ENCODE measurements at regions not wholly inside any gene's neighbourhood (a gene's known extent, or its start where the extent isn't known, plus 50 kb on each side); places are given as distances from the start of the nearest gene placed in this dataset.

DNA sequence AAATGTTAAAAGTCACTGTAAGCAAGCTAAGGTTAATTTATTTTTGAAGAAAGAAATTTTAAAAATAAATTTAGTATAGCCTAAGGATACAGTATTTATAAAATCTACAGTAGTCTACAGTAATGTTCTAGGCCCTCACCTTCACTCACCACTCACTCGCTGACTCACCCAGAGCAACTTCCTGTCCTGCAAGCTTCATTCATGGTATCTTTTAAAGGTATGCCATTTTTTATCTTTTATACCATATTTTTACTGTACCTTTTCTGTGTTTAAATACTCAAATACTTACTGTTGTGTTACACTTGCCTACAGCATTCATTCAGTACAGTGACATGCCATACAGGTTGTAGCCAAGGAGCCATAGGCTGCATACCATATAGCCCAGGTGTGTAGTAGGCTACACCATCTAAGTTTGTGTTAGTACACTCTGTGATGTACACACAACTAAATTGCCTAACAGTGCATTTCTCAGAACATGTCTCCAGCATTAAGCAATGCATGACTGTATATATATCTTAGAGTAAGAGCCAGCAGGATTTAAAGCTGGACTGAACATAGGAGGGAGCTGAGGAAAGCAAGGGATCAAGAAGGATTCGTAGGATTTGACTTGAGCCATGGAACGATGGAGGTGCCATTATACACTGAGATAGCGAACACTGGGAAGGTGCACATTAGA, 83.1 kb upstream of the KLF7 start:
- no peak for TF ChIP-seq Cebpa-rat (IDR thresholded peaks at IDR 0.05)
- H3K4me2 ChIP-seq, result no peak overlapping the region
- H3K27ac ChIP-seq, result no peak overlapping the region
- H3K36me3 ChIP-seq, result no peaks in the 10 kb centered on the region
- H3K9ac ChIP-seq, result no peak overlapping the region
- no peak overlapping the region for H3K4me3 ChIP-seq
- no peaks in the 10 kb centered on the region for H3K4me1 ChIP-seq
- no peaks in the 10 kb centered on the region for H3K9me3 ChIP-seq
- no peaks in the 10 kb centered on the region for H4K20me1 ChIP-seq
- no peaks in the 10 kb centered on the region for H3K27me3 ChIP-seq

DNA sequence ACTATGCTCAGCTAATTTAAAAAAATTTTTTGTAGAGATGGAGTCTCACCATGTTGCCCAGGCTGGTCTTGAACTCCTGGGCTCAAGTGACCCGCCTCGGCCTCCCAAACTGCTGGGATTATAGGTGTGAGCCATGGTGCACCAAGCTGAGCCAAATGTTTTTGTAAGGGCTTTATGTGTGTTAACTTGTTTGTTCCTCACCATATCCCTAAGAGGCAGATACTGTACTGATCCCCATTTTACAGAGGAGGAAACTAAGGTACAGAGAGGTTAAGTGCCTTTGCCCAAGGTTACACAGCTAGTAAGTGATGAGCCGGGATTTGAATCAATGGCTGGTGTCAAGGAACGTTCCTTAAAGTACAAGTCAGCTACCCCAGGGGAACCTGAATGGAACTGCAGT, 85.3 kb upstream of the KLF7 start:
- no peak overlapping the region for H3K4me2 ChIP-seq

DNA sequence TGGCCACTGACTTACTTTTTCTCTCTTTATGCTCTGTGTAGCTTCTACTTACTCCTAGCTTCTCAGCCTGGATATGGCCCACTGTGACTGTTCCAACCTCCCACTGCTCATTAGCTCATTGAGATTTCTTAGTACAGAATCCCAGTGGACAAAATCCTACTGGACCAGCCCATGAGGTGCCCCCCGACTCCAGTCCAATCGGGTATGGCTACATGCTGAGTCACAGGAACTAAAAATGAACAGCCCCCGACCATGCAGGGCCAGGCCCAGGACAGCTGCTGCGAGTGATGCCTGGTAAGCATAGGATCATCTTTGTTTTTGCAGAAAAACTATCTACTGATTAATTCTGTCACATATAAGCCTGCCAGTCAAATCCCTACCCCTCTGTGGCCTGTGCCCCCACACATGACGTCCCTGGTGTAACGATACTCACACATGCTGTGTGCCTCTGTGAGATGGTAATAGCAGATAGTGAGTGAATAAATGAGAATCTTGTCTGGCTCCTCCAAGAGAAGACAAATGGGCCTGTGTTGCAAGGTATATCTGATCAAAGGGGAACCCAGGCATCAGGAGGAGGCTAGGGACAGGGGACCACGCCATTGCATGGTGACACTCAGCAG, 85.9 kb upstream of the KLF7 start:
- Histone ChIP-seq H3K27me3 (no peaks in the 10 kb centered on the region), H3K4me2 (no peak overlapping the region), H3K9ac (no peak overlapping the region), H3K9me3 (no peaks in the 10 kb centered on the region), H3K27ac (no peak overlapping the region), H3K4me3 (no peak overlapping the region), H3K36me3 (no peaks in the 10 kb centered on the region), H4K20me1 (no peaks in the 10 kb centered on the region), H3K4me1 (peaks cover 4% of the 10 kb centered on the region; the same call in 1 of the 2 replicates)
- TF ChIP-seq Cebpa-rat (IDR thresholded peaks at IDR 0.05), result no peak

More for the DNA sequence above, 85.3 kb upstream of the KLF7 start:
- no peak overlapping the region for H3K27ac ChIP-seq
- no peak overlapping the region for H3K9ac ChIP-seq
- peaks cover 4% of the 10 kb centered on the region; the same call in 1 of the 2 replicates for H3K4me1 ChIP-seq
- H3K27me3 ChIP-seq, result no peaks in the 10 kb centered on the region
- H4K20me1 ChIP-seq, result no peaks in the 10 kb centered on the region
- no peak overlapping the region for H3K4me3 ChIP-seq
- no peaks in the 10 kb centered on the region for H3K9me3 ChIP-seq
- no peak for TF ChIP-seq Cebpa-rat (IDR thresholded peaks at IDR 0.05)
- H3K36me3 ChIP-seq, result no peaks in the 10 kb centered on the region

DNA sequence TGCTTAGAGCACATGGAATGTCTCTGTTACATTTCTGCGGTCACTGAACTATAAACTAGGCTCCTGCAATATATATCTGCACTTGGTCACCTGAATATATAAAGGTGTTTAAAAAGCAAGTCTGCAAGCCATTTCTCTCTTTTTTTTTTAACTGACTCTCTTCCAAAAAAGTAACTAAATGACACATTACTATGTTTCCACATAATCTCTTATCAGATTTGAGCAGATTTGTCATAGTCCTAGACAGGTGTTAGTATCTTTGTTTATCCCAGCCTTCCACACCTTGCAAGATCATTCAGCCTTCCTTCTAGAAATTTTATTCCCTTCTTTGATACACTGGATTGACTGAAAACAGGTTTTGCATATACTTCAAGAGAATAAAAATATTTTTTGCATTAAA, 86.7 kb upstream of the KLF7 start:
- Histone ChIP-seq H3K36me3 (no peaks in the 10 kb centered on the region), H3K4me3 (no peak overlapping the region), H3K27me3 (no peaks in the 10 kb centered on the region), H3K9me3 (no peaks in the 10 kb centered on the region), H3K4me2 (no peak overlapping the region), H3K27ac (no peak overlapping the region), H4K20me1 (no peaks in the 10 kb centered on the region), H3K4me1 (peaks cover 8% of the 10 kb centered on the region), H3K9ac (no peak overlapping the region)
- no peak for TF ChIP-seq Cebpa-rat (IDR thresholded peaks at IDR 0.05)

DNA sequence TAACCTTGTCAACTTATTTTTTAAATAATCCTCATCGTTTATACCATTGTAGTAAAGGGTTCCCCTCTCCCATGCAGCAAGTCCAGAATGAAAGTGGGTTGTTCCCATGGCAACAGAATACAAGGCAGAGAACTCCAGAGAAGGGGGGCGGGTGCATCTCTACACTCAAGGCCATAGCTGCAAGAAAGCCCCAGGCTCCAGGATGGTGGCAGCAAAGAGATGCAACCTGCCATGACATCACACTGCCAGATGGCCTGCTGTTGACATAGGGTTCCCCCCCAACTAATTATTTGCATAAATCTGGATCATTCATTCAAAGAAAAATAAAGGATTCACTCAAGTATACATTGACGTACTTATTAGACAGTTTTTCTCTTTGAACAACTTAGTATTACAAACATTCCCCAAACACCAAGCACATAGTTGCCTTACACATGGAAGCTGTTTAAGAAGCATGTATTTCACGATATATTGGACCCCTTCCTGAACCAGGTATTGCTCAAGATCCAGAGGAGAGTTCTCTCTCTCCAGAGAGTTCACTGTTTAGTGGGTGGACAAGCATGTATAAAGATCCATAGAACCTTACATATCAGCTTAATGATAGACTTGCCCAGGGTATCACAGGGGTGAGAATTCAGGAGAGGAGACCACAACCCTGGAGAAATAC, 87.4 kb upstream of the KLF7 start:
- Histone ChIP-seq H3K4me1 (peaks cover 13% of the 10 kb centered on the region), H3K27ac (no peak overlapping the region)

DNA sequence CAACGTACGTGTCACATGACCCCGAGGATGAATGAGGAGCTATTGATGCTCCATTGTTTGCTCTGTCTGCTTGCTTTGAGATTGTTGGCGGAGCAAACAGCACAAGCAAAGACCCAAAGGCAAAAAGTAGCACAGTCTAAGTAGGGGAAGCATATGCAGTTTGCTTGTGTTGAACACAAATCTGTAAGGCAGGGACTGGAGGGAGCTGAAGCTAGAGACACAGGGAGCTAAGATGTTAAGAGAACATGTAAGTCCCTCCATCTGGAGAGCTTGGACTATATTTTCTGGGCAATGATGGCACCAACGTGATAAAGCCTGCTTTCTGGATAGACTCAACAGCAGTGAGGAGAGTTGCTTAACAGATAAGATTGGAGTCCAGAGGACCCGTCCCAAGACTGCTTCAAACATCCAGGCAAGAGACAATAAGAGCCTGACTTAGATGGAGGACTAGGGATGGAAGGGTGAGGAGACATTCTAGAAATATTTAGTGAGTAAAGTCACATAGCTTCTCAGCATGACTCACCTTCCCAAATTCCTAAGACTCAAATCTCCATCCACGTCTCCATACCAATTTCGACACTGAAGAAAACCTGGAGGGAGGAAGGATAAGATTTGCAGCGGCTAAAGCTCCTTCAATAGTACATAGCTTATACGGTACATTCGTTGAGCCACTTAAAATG, 88.1 kb upstream of the KLF7 start:
- no peak for TF ChIP-seq Cebpa-rat (IDR thresholded peaks at IDR 0.05)

More for the DNA sequence above, 87.4 kb upstream of the KLF7 start:
- no peak overlapping the region for H3K4me3 ChIP-seq
- no peaks in the 10 kb centered on the region for H3K27me3 ChIP-seq
- TF ChIP-seq Cebpa-rat (IDR thresholded peaks at IDR 0.05), result no peak
- no peak overlapping the region for H3K4me2 ChIP-seq
- H4K20me1 ChIP-seq, result no peaks in the 10 kb centered on the region
- H3K9ac ChIP-seq, result no peak overlapping the region
- no peaks in the 10 kb centered on the region for H3K9me3 ChIP-seq
- no peaks in the 10 kb centered on the region for H3K36me3 ChIP-seq

DNA sequence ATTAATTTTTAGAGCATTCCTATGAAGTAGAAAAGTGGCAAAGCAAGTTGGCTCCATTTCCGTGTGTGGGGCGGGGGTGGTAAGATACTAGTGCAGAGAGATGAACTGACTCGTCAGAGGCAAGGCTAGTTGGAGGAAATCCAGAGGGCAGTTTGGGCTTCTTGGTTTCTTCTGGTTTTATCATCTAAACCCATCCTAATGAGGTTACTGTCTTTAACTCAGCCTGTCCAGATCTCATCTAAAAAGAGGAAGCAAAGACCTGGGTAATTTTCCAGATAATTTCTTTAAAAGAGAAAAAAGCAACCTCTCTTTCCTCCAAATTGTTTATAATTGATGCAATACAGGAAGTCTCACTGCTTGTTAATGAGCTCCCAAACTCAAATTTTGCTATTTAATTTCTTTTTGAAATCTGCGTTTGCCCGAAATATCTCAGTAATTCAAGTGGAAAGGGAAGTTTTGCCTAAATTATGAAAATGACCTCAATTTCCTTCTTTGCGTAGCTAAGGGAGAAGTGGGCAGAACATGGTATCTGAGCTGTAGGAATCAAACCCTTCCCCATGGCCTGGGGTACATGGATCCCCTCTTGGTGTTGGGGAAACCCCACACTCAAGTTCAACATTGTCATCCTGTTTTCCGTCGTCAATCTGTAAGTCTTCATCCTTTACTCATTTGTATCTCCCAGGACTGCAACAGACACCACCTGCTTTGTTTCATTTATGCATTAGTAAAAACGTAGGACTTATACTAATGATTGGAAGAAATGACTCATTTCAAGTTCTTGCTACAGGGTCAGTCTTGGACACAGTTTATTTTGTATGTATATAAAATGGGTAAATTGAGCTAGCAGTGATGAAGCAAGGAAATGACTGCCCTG, 89.1 kb upstream of the KLF7 start:
- TF ChIP-seq Cebpa-rat (IDR thresholded peaks at IDR 0.05), result no peak
- no peak overlapping the region for H3K4me2 ChIP-seq
- H3K27ac ChIP-seq, result no peak overlapping the region
- no peak overlapping the region for H3K4me3 ChIP-seq
- H3K9me3 ChIP-seq, result no peaks in the 10 kb centered on the region
- no peaks in the 10 kb centered on the region for H4K20me1 ChIP-seq
- H3K9ac ChIP-seq, result no peak overlapping the region
- H3K4me1 ChIP-seq, result peaks cover 13% of the 10 kb centered on the region
- no peaks in the 10 kb centered on the region for H3K27me3 ChIP-seq
- H3K36me3 ChIP-seq, result no peaks in the 10 kb centered on the region

More for the DNA sequence above, 88.1 kb upstream of the KLF7 start:
- Histone ChIP-seq H3K4me2 (no peak overlapping the region), H3K27ac (no peak overlapping the region), H3K27me3 (no peaks in the 10 kb centered on the region), H4K20me1 (no peaks in the 10 kb centered on the region), H3K36me3 (no peaks in the 10 kb centered on the region), H3K4me1 (peaks cover 13% of the 10 kb centered on the region), H3K4me3 (no peak overlapping the region), H3K9me3 (no peaks in the 10 kb centered on the region), H3K9ac (no peak overlapping the region)

DNA sequence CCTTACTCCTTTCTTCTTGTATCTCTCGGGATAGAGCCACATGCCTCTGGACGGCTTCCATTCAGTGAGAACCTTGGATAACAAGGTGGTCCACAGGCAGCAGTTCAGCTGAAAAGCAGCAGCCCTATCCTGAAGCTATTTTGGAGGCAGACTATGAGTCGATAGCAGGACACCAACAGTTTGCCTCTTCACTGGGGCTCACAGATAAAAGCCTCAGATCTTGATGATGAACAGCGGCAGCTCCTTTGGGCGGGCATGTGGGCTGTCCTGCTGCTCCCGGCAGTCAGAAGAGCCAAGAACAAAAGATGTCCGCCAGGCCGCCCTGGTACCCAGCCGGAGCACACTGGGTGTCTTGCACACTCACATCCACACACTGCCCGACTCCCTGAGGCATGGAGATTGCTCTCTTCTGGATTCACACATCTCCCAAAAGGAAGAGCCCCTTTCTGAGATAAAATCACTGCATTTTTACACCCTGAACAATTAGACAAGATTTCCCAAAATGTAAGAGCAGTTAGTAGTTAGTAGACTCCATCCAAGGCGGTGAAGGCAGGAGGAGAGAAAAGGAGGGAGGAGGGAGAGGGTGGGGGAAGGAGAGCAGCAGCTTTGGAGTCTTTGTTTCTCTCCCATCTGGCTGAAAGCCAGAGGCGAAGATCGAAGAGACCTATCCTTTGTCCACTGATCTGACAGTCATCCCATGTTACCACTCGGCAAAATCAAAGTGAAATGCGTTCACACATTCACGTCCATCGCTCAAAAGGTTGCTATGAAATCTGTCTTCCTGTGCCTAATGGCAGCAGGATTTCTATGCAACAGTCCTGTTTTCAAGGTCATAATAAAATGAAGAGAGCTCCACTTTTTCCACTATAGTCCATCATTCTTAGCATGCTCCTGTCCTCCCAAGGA, 90.1 kb upstream of the KLF7 start:
- Histone ChIP-seq H3K27me3 (no peaks in the 10 kb centered on the region), H3K4me2 (no peak overlapping the region), H4K20me1 (no peaks in the 10 kb centered on the region), H3K27ac (no peak overlapping the region), H3K9ac (no peak overlapping the region), H3K36me3 (no peaks in the 10 kb centered on the region), H3K4me3 (no peak overlapping the region), H3K9me3 (no peaks in the 10 kb centered on the region), H3K4me1 (peaks cover 13% of the 10 kb centered on the region)
- no peak for TF ChIP-seq Cebpa-rat (IDR thresholded peaks at IDR 0.05)
